SK-N-MC (cell line): ENCODE measurements at regions not wholly inside any gene's neighbourhood (a gene's known extent, or its start where the extent isn't known, plus 50 kb on each side); places are given as distances from the start of the nearest gene placed in this dataset.

Experiments
- EZH2 ChIP-seq: fragments of 200-600 bp; sonication (generic); IDR thresholded peaks from one replicate; pipeline ENCODE4 v1.6.1; 2017; ENCODE audit warnings: antibody characterized with exemption
- POLR2AphosphoS5 ChIP-seq: IDR thresholded peaks from 2 replicates; pipeline ENCODE4 v1.6.1; 2012; ENCODE audit warnings: mild to moderate bottlenecking, low read depth, low read length, borderline replicate concordance

- TF ChIP-seq POLR2AphosphoS5 (no peak), EZH2 (no peak)
These were observed 78.2 kb upstream of the CAV2 start for GRCh38 chr7:116421298-116421697.
